ENCODE measurements at regions not wholly inside any gene's neighbourhood (a gene's known extent, or its start where the extent isn't known, plus 50 kb on each side); places are given as distances from the start of the nearest gene placed in this dataset.

DNA sequence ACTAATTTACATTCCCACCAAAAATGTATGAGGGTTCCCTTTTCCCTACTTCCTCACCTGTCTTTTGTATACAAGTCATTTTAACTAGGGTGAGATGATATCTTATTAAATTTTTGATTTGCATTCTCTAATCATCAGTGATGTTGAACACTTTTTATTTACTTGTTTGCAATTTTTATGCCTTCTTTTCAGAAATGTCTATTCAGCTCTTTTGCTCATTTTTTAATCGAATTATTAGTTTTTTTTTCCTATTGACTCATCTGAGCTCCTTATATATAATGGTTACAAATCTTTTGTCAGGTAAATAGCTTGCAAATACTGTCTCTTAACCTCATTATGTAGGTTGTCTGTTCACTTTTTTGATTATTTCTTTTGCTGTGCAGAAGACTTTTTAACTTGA lies 269.4 kb downstream of the CDH19 start:
- H3K27ac Mint-ChIP-seq = no peak overlapping the region
- Histone ChIP-seq H3K4me3 (ENCODE audit: low read length in 2 of 2) (no peak overlapping the region), H3K27me3 (ENCODE audit: insufficient read depth, low read length) (no peaks in the 10 kb centered on the region), H3K4me1 (ENCODE audit: insufficient read depth, low read length) (no peaks in the 10 kb centered on the region), H3K36me3 (ENCODE audit: insufficient read depth, low read length) (no peaks in the 10 kb centered on the region), H3K9me3 (ENCODE audit: control insufficient read depth in 1 of 2, low read length in 2 of 2) (no peaks in the 10 kb centered on the region), H3K27ac (ENCODE audit: low read depth, low read length) (no peak overlapping the region)
- DNase-seq = no peak
- intact Hi-C loops (cut with micrococcal nuclease) = no loop called here
- peaks cover 0 to 10% (median 5%) of the 10 kb centered on the region in 8 donors for H3K9me3 Mint-ChIP-seq
- no peak overlapping the region for H3K4me3 Mint-ChIP-seq
- H3K27me3 Mint-ChIP-seq = no peaks in the 10 kb centered on the region
- ChIA-PET POLR2A (ENCODE audit: partially characterized antibody) (no interaction called here), CTCF (ENCODE audit: partially characterized antibody) (no interaction called here)
- no peaks in the 10 kb centered on the region for H3K36me3 Mint-ChIP-seq
- no peaks in the 10 kb centered on the region for H3K4me1 Mint-ChIP-seq

DNA sequence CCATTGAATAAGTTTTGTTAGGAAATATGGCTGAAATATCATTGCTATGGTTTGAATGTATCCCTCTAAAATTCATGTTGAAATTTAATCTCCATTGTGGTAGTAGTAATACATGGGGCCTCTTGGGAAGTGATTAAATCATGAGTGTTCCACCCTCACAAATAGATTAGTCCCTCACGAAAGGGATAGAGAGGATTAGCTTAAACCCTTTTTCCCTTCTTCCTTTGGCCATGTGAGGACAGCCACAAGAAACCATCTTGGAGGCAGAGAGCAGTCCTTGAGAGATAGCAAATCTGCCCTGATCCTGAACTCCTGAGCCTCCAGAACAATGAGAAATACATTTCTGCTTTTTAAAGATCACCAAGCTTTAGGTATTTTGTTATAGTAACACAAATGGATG lies 274.2 kb downstream of the CDH19 start:
- no peak overlapping the region for H3K4me3 ChIP-seq (ENCODE audit: low read length in 2 of 2)
- POLR2A ChIA-PET (ENCODE audit: partially characterized antibody) = no interaction called here
- intact Hi-C loops (cut with micrococcal nuclease) = no loop called here
- DNase-seq = no peak
- CTCF ChIA-PET (ENCODE audit: partially characterized antibody) = no interaction called here
- H3K36me3 ChIP-seq (ENCODE audit: insufficient read depth, low read length) = no peaks in the 10 kb centered on the region
- no peaks in the 10 kb centered on the region for H3K27me3 ChIP-seq (ENCODE audit: insufficient read depth, low read length)
- H3K27me3 Mint-ChIP-seq = no peaks in the 10 kb centered on the region
- no peak overlapping the region for H3K27ac ChIP-seq (ENCODE audit: low read depth, low read length)
- no peaks in the 10 kb centered on the region for H3K9me3 ChIP-seq (ENCODE audit: control insufficient read depth in 1 of 2, low read length in 2 of 2)
- H3K9me3 Mint-ChIP-seq = peaks cover 0 to 10% (median 5%) of the 10 kb centered on the region in 8 donors
- no peak overlapping the region for H3K4me3 Mint-ChIP-seq
- H3K27ac Mint-ChIP-seq = no peak overlapping the region
- H3K4me1 Mint-ChIP-seq = no peaks in the 10 kb centered on the region
- H3K36me3 Mint-ChIP-seq = no peaks in the 10 kb centered on the region
- H3K4me1 ChIP-seq (ENCODE audit: insufficient read depth, low read length) = no peaks in the 10 kb centered on the region

DNA sequence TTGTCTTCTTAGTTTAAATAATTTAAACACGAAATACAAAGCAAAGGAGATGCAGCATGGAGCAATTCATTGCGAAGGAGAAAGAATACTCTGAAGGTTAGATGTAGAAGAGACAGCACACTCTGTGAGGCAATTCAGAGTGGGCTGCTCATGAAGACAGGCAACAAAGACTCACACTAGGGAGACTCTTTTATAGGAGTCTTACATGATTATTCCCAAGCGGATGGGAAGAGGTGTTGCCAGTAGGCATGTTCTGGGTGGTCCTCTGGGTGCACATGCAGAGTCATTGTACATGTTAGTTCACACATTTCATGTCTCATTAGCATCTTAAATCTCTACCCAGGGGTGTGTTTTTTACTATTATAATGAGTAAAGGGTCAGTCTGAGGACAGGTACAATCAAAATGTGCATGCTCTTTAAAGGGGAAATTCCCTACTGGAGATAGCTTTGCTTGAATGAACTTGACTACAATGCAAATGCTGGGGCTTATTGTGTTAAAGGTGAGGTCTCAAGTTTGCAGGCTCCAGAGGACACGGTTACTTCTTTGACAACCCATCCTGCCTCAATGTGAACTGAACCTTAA lies 275.5 kb downstream of the CDH19 start:
- POLR2A ChIA-PET (ENCODE audit: partially characterized antibody) = no interaction called here

DNA sequence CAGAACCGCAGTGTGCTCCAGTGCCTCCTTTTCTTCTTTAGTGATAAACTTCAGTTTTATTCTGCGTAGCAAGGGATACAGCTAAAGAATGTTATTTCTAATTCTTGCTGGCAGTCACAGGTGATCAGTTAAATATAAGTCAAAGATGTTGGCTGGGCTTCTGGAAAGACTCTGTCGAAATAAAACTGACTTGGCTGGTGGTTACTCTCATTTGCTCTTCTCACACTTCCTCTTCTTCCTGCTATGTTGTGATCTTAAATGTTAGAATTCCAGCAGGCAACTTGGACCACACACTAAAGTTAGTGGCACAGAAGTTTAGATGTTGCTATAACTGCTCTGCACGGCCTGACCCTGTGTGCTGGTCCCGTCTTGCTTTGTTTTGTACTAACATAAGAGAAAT lies 278.6 kb downstream of the CDH19 start:
- H3K27ac Mint-ChIP-seq = no peak overlapping the region
- DNase-seq = no peak
- H3K4me3 Mint-ChIP-seq = no peak overlapping the region
- intact Hi-C loops (cut with micrococcal nuclease) = no loop called here
- Histone ChIP-seq H3K36me3 (ENCODE audit: insufficient read depth, low read length) (no peaks in the 10 kb centered on the region), H3K27ac (ENCODE audit: low read depth, low read length) (no peak overlapping the region), H3K4me3 (ENCODE audit: low read length in 2 of 2) (no peak overlapping the region), H3K27me3 (ENCODE audit: insufficient read depth, low read length) (no peaks in the 10 kb centered on the region), H3K9me3 (ENCODE audit: control insufficient read depth in 1 of 2, low read length in 2 of 2) (no peaks in the 10 kb centered on the region), H3K4me1 (ENCODE audit: insufficient read depth, low read length) (no peaks in the 10 kb centered on the region)
- ChIA-PET CTCF (ENCODE audit: partially characterized antibody) (no interaction called here), POLR2A (ENCODE audit: partially characterized antibody) (no interaction called here)
- H3K9me3 Mint-ChIP-seq = peaks cover 0 to 10% (median 4%) of the 10 kb centered on the region in 8 donors
- H3K27me3 Mint-ChIP-seq = no peaks in the 10 kb centered on the region
- no peaks in the 10 kb centered on the region for H3K36me3 Mint-ChIP-seq
- H3K4me1 Mint-ChIP-seq = no peaks in the 10 kb centered on the region

More for the DNA sequence above, 275.5 kb downstream of the CDH19 start:
- no peaks in the 10 kb centered on the region for H3K4me1 ChIP-seq (ENCODE audit: insufficient read depth, low read length)
- no peak overlapping the region for H3K4me3 ChIP-seq (ENCODE audit: low read length in 2 of 2)
- Mint-ChIP-seq H3K4me3 (no peak overlapping the region), H3K27ac (no peak overlapping the region), H3K4me1 (no peaks in the 10 kb centered on the region), H3K36me3 (no peaks in the 10 kb centered on the region), H3K9me3 (peaks cover 0 to 9% (median 4%) of the 10 kb centered on the region in 8 donors), H3K27me3 (no peaks in the 10 kb centered on the region)
- no peaks in the 10 kb centered on the region for H3K27me3 ChIP-seq (ENCODE audit: insufficient read depth, low read length)
- DNase-seq = no peak
- intact Hi-C loops (cut with micrococcal nuclease) = no loop called here
- H3K9me3 ChIP-seq (ENCODE audit: control insufficient read depth in 1 of 2, low read length in 2 of 2) = no peaks in the 10 kb centered on the region
- no peaks in the 10 kb centered on the region for H3K36me3 ChIP-seq (ENCODE audit: insufficient read depth, low read length)
- CTCF ChIA-PET (ENCODE audit: partially characterized antibody) = no interaction called here
- H3K27ac ChIP-seq (ENCODE audit: low read depth, low read length) = no peak overlapping the region

DNA sequence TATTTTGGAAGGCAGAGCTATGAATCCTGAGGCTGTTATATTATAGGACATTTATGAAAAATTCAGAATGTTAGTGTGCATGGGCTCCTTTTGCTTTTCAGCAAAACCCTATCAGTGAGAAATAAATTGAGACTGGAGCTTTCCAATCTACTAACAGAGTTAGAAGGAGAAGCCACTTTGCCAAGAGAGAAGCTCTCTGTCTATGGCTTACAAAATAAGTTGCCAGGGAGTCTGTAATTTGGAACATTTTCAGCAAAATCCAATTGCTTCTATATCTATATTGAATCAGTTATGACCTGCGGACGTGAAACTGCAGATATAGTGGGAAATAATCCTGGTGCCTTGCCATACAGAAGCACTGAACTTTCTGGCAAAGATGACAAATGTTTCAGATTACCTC lies 279.3 kb downstream of the CDH19 start:
- Histone ChIP-seq H3K4me1 (ENCODE audit: insufficient read depth, low read length) (no peaks in the 10 kb centered on the region), H3K36me3 (ENCODE audit: insufficient read depth, low read length) (no peaks in the 10 kb centered on the region), H3K27ac (ENCODE audit: low read depth, low read length) (no peak overlapping the region), H3K9me3 (ENCODE audit: control insufficient read depth in 1 of 2, low read length in 2 of 2) (no peaks in the 10 kb centered on the region), H3K27me3 (ENCODE audit: insufficient read depth, low read length) (no peaks in the 10 kb centered on the region), H3K4me3 (ENCODE audit: low read length in 2 of 2) (no peak overlapping the region)
- CTCF ChIA-PET (ENCODE audit: partially characterized antibody) = no interaction called here
- POLR2A ChIA-PET (ENCODE audit: partially characterized antibody) = no interaction called here
- DNase-seq = no peak
- H3K36me3 Mint-ChIP-seq = no peaks in the 10 kb centered on the region
- H3K9me3 Mint-ChIP-seq = peaks cover 0 to 8% (median 4%) of the 10 kb centered on the region in 8 donors
- H3K4me1 Mint-ChIP-seq = no peaks in the 10 kb centered on the region
- H3K27me3 Mint-ChIP-seq = no peaks in the 10 kb centered on the region
- intact Hi-C loops (cut with micrococcal nuclease) = no loop called here
- H3K4me3 Mint-ChIP-seq = no peak overlapping the region
- no peak overlapping the region for H3K27ac Mint-ChIP-seq

DNA sequence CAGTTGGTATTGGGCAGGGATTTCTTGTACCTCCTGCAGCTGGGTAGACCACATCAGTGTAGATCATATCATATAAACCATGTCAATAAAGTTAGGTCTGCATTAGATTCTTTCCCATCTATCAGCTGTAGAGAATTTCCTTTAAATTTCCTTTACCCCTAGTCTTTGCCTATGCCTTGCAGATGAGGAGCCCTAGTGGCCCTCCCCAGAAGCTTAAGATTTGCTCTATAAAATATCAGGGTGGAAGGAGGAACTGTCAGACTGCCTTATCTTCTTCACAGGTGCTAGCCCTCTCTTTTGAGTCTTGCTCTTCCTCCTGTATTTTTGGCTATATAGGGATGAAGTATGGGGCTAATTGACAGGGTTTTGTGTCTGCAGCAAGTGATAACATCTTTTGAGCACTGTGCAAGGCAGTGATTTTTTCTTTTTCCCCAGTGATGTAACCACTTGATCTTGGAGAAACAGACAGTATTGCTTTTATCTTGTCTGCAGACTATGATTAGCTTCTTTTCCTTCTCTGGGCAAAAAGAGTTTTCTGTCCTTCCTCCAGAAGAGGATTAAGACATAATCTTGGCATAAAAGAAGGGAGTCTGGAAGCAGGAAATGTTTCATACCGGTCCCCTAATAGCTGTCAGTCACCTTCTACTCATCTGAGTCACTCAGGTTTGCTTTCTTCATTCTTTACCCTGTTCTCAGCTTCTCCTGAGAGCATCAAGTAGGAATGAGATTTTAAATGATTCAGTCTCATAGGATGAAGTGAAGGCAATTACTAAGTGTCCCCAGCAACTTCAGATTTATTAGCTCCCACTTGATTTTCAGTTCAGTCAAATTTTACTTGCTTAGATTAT lies 286.4 kb downstream of the CDH19 start:
- DNase-seq = no peak
- Mint-ChIP-seq H3K27me3 (no peaks in the 10 kb centered on the region), H3K4me3 (no peak overlapping the region), H3K36me3 (no peaks in the 10 kb centered on the region), H3K27ac (no peak overlapping the region), H3K4me1 (no peaks in the 10 kb centered on the region), H3K9me3 (peaks cover 0 to 7% (median 3%) of the 10 kb centered on the region in 8 donors)
- no peaks in the 10 kb centered on the region for H3K36me3 ChIP-seq (ENCODE audit: insufficient read depth, low read length)
- ChIA-PET POLR2A (ENCODE audit: partially characterized antibody) (no interaction called here), CTCF (ENCODE audit: partially characterized antibody) (no interaction called here)
- no peaks in the 10 kb centered on the region for H3K27me3 ChIP-seq (ENCODE audit: insufficient read depth, low read length)
- no peaks in the 10 kb centered on the region for H3K4me1 ChIP-seq (ENCODE audit: insufficient read depth, low read length)
- H3K27ac ChIP-seq (ENCODE audit: low read depth, low read length) = no peak overlapping the region
- no peak overlapping the region for H3K4me3 ChIP-seq (ENCODE audit: low read length in 2 of 2)
- intact Hi-C loops (cut with micrococcal nuclease) = no loop called here
- H3K9me3 ChIP-seq (ENCODE audit: control insufficient read depth in 1 of 2, low read length in 2 of 2) = no peaks in the 10 kb centered on the region

DNA sequence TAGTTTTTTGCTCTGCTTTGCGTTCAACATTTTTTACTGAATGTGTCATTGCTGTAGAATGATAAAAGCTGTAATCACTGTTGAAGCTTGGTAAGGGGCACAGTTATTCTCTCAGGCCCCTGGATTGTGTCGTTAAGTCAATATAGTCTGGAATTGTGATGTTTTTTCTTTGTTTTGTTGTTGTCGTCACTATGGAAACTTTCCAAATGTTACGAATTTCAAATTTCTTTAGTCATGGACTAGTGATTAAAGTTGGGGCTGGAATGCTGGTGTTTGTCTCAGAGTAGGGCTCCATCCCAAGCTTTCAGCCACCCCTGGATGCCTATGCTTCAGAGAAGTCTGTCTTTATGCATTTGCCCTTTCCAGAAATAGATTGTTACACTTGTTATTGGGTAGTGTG lies 287.2 kb downstream of the CDH19 start:
- no peaks in the 10 kb centered on the region for H3K9me3 ChIP-seq (ENCODE audit: control insufficient read depth in 1 of 2, low read length in 2 of 2)
- H3K36me3 ChIP-seq (ENCODE audit: insufficient read depth, low read length) = no peaks in the 10 kb centered on the region
- POLR2A ChIA-PET (ENCODE audit: partially characterized antibody) = no interaction called here
- Mint-ChIP-seq H3K9me3 (peaks cover 0 to 12% (median 4%) of the 10 kb centered on the region in 8 donors), H3K4me3 (no peak overlapping the region), H3K27me3 (no peaks in the 10 kb centered on the region), H3K27ac (no peak overlapping the region), H3K4me1 (no peaks in the 10 kb centered on the region), H3K36me3 (no peaks in the 10 kb centered on the region)
- intact Hi-C loops (cut with micrococcal nuclease) = no loop called here
- no peak overlapping the region for H3K27ac ChIP-seq (ENCODE audit: low read depth, low read length)
- CTCF ChIA-PET (ENCODE audit: partially characterized antibody) = no interaction called here
- DNase-seq = no peak
- no peaks in the 10 kb centered on the region for H3K27me3 ChIP-seq (ENCODE audit: insufficient read depth, low read length)
- H3K4me1 ChIP-seq (ENCODE audit: insufficient read depth, low read length) = no peaks in the 10 kb centered on the region
- no peak overlapping the region for H3K4me3 ChIP-seq (ENCODE audit: low read length in 2 of 2)
